ENCODE measurements at regions not wholly inside any gene's neighbourhood (a gene's known extent, or its start where the extent isn't known, plus 50 kb on each side); places are given as distances from the start of the nearest gene placed in this dataset.

DNA sequence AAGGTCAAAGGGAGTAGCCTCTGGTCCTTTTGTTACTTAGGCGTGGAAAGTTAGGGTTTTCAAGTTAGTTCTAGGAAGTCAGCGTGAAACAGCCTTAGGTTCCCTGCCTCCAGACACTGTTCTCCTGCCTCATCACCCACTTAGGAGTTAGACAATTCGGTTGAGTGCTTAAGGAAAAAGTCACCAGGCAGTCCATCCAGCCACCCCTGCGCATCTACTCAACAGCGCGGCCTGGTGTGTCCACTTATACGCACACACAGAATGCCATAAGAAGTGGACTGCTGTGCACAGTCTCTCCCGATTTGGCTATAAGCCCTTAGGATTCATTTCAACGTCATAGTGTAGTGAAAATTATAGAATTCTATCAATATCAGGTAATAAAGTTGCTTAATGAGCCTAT lies 470.8 kb upstream of the TNP1 start:
- H3K36me3 ChIP-seq (ENCODE audit: control insufficient read depth, insufficient read depth, low read length): no peaks in the 10 kb centered on the region
- H3K27me3 ChIP-seq (ENCODE audit: control insufficient read depth, insufficient read depth, low read length): no peaks in the 10 kb centered on the region
- H3K4me3 ChIP-seq (ENCODE audit: low read depth, low read length): no peak overlapping the region
- DNase-seq (ENCODE audit: low read depth) (no peak), FAIRE-seq (no peak)
- TF ChIP-seq, protein P1, sequence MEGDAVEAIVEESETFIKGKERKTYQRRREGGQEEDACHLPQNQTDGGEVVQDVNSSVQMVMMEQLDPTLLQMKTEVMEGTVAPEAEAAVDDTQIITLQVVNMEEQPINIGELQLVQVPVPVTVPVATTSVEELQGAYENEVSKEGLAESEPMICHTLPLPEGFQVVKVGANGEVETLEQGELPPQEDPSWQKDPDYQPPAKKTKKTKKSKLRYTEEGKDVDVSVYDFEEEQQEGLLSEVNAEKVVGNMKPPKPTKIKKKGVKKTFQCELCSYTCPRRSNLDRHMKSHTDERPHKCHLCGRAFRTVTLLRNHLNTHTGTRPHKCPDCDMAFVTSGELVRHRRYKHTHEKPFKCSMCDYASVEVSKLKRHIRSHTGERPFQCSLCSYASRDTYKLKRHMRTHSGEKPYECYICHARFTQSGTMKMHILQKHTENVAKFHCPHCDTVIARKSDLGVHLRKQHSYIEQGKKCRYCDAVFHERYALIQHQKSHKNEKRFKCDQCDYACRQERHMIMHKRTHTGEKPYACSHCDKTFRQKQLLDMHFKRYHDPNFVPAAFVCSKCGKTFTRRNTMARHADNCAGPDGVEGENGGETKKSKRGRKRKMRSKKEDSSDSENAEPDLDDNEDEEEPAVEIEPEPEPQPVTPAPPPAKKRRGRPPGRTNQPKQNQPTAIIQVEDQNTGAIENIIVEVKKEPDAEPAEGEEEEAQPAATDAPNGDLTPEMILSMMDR (IDR thresholded peaks at IDR 0.05; ENCODE audit: insufficient read depth, low read length, severe bottlenecking): no peak

DNA sequence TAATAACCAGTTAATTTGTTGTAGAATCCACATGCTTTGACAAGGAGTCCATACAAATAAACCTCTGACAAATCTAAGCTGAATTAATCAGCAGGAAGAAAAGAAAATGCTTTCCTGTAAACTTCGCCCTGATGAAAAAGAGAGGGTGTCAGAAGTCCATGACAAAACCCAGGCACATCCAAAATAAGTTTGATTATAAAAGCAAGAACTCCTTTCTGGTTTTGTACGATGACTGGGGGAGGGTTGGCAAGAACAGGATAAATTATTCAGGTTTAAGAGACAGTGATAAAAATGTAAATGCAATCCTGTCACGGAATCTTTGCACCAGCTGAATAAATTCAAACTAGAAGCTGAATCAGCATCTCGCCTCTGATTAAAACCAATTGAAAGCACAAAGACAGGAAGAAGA lies 469.2 kb upstream of the TNP1 start:
- FAIRE-seq: no peak
- Histone ChIP-seq H3K27me3 (ENCODE audit: control insufficient read depth, insufficient read depth, low read length) (no peaks in the 10 kb centered on the region), H3K36me3 (ENCODE audit: control insufficient read depth, insufficient read depth, low read length) (no peaks in the 10 kb centered on the region), H3K4me3 (ENCODE audit: low read depth, low read length) (no peak overlapping the region)
- DNase-seq (ENCODE audit: low read depth): no peak
- TF ChIP-seq, protein P1 (IDR thresholded peaks at IDR 0.05; ENCODE audit: insufficient read depth, low read length, severe bottlenecking): no peak

DNA sequence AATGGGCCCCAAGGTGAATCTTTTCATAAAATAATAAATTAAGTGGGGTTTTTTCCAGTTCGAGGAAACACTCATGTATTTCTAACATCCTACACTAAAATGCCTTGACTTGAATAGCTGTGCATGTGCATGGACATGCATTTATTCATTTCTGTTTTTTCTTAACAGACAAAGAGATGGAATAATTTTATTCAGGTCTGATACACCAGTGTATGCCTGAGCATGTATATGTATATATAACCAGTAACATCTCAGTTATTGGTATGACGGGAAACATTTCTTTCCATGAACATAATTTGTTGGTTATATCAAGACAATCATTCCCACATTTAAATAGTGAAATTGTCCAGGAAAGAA lies 468.7 kb upstream of the TNP1 start:
- no peaks in the 10 kb centered on the region for H3K27me3 ChIP-seq (ENCODE audit: control insufficient read depth, insufficient read depth, low read length)
- no peak overlapping the region for H3K4me3 ChIP-seq (ENCODE audit: low read depth, low read length)
- TF ChIP-seq, protein P1 (IDR thresholded peaks at IDR 0.05; ENCODE audit: insufficient read depth, low read length, severe bottlenecking): no peak
- H3K36me3 ChIP-seq (ENCODE audit: control insufficient read depth, insufficient read depth, low read length): no peaks in the 10 kb centered on the region
- FAIRE-seq: no peak
- no peak for DNase-seq (ENCODE audit: low read depth)

DNA sequence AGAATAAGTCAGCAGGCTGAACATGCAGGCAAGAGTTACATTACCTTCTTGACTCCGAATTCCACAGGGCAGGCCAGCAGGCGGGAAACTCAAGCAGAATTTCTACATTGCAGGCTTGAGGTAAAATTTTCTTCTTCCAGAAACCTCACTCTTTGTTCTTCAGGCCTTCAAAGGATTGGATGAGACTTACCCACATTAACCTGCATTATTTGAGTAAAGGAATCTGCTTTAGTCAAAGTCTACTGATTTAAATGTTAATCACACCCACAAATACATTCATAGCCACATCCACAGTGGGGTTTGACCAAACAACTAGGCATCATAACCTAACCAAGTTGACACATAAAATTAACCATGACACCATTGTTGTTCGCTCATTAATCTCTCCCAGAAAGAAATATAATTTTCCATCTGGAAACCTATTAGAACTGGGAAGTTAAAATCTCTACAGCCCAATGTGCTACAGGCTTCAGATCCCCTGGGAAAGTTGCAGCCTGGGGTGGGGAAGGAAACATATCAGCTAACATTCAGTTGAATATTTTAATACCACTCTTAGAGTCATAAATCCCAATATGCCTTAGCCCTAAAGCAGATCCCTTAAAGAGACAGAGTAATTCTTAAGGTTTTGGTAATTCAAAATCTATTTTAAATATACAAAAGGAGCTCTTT lies 468.2 kb upstream of the TNP1 start:
- no peaks in the 10 kb centered on the region for H3K27me3 ChIP-seq (ENCODE audit: control insufficient read depth, insufficient read depth, low read length)
- no peak for DNase-seq (ENCODE audit: low read depth)
- H3K4me3 ChIP-seq (ENCODE audit: low read depth, low read length): no peak overlapping the region
- FAIRE-seq: no peak
- H3K36me3 ChIP-seq (ENCODE audit: control insufficient read depth, insufficient read depth, low read length): no peaks in the 10 kb centered on the region
- TF ChIP-seq, protein P1 (IDR thresholded peaks at IDR 0.05; ENCODE audit: insufficient read depth, low read length, severe bottlenecking): no peak

- H3K27me3 ChIP-seq (ENCODE audit: control insufficient read depth, insufficient read depth, low read length): no peaks in the 10 kb centered on the region
- H3K36me3 ChIP-seq (ENCODE audit: control insufficient read depth, insufficient read depth, low read length): no peaks in the 10 kb centered on the region
- no peak overlapping the region for H3K4me3 ChIP-seq (ENCODE audit: low read depth, low read length)
- TF ChIP-seq, protein P1 (IDR thresholded peaks at IDR 0.05; ENCODE audit: insufficient read depth, low read length, severe bottlenecking): no peak
- peak; percentile 17 for DNase-seq (ENCODE audit: low read depth)
- no peak for FAIRE-seq
Observed at GRCh38 chr2:217326238-217327022, 466.6 kb upstream of the TNP1 start.

Data from bronchial epithelial cell (primary cell).